Hepatocyte (in vitro differentiated cells): ENCODE measurements at regions not wholly inside any gene's neighbourhood (a gene's known extent, or its start where the extent isn't known, plus 50 kb on each side); places are given as distances from the start of the nearest gene placed in this dataset.

ENCODE experiments used
- DNase-seq: peaks from one replicate; pipeline ENCODE4 v3.0.0-alpha.2; 2016; ENCODE audit warnings: low spot score
- H2AFZ ChIP-seq: fragments of 200-600 bp; sonication (generic); 2 replicates; pipeline ENCODE4 v1.6.0; 2016; ENCODE audit warnings: antibody characterized with exemption, mild to moderate bottlenecking
- H3K27ac ChIP-seq: fragments of 200-600 bp; sonication (generic); 2 replicates; pipeline ENCODE4 v1.5.1; 2016; ENCODE audit warnings: mild to moderate bottlenecking
- H3K27me3 ChIP-seq: fragments of 200-600 bp; sonication (generic); 2 replicates; pipeline ENCODE4 v1.6.1; 2016
- H3K36me3 ChIP-seq: fragments of 200-600 bp; sonication (generic); replicated peaks from 2 replicates; pipeline ENCODE4 v1.5.1; 2016; ENCODE audit warnings: low read depth; ENCODE audit not compliant: insufficient read depth
- H3K4me1 ChIP-seq: fragments of 200-600 bp; sonication (generic); 2 replicates; pipeline ENCODE4 v1.5.1; 2016; ENCODE audit warnings: mild to moderate bottlenecking, moderate library complexity; ENCODE audit not compliant: insufficient read depth
- H3K4me2 ChIP-seq: fragments of 200-600 bp; sonication (generic); 2 replicates; pipeline ENCODE4 v1.6.0; 2016
- H3K4me3 ChIP-seq: fragments of 200-600 bp; sonication (generic); 2 replicates; pipeline ENCODE4 v1.5.1; 2016; ENCODE audit warnings: mild to moderate bottlenecking
- H3K79me2 ChIP-seq: fragments of 200-600 bp; sonication (generic); 2 replicates; pipeline ENCODE4 v1.6.0; 2017; ENCODE audit warnings: mild to moderate bottlenecking
- H3K9me2 ChIP-seq: fragments of 200-600 bp; sonication (generic); replicated peaks from 2 replicates; pipeline ENCODE4 v1.6.0; 2017; ENCODE audit warnings: mild to moderate bottlenecking; ENCODE audit not compliant: insufficient read depth
- H3K9me3 ChIP-seq: fragments of 200-600 bp; sonication (generic); 2 replicates; pipeline ENCODE4 v1.5.1; 2016; ENCODE audit warnings: low read depth, mild to moderate bottlenecking
- H4K20me1 ChIP-seq: fragments of 200-600 bp; sonication (generic); 2 replicates; pipeline ENCODE4 v1.6.0; 2016; ENCODE audit warnings: mild to moderate bottlenecking; ENCODE audit not compliant: insufficient read depth, poor library complexity, severe bottlenecking
- CTCF ChIP-seq: fragments of 200-600 bp; sonication (generic); IDR thresholded peaks from 2 replicates; pipeline ENCODE4 v1.5.1; 2016; ENCODE audit warnings: antibody characterized with exemption, mild to moderate bottlenecking; ENCODE audit not compliant: poor library complexity
- EZH2 ChIP-seq: fragments of 200-600 bp; sonication (generic); IDR thresholded peaks from 2 replicates; pipeline ENCODE4 v1.6.1; 2016; ENCODE audit warnings: antibody characterized with exemption, mild to moderate bottlenecking, borderline replicate concordance
- EZH2phosphoT487 ChIP-seq: fragments of 200-600 bp; sonication (generic); IDR thresholded peaks from one replicate; pipeline ENCODE4 v1.6.1; 2018; ENCODE audit warnings: antibody characterized with exemption, mild to moderate bottlenecking, low read depth, moderate library complexity; ENCODE audit not compliant: unreplicated experiment, severe bottlenecking
- WGBS: methylation state at CpG from one replicate; pipeline ENCODE4 v1.1.6; 2016; ENCODE audit warnings: low lambda C conversion rate; ENCODE audit errors: missing lambda C conversion rate; 5-methylcytosine and 5-hydroxymethylcytosine counted together

GRCh38 chr2:40646642-40647041, 194.8 kb upstream of the SLC8A1 start:
- Histone ChIP-seq H3K36me3 (no peaks in the 10 kb centered on the region), H2AFZ (no peak overlapping the region), H3K4me3 (no peak overlapping the region), H3K4me2 (no peak overlapping the region), H3K9me3 (no peaks in the 10 kb centered on the region), H3K4me1 (no peaks in the 10 kb centered on the region), H3K27ac (no peak overlapping the region), H4K20me1 (no peaks in the 10 kb centered on the region), H3K27me3 (no peaks in the 10 kb centered on the region), H3K9me2 (no peaks in the 10 kb centered on the region), H3K79me2 (no peaks in the 10 kb centered on the region)
- DNase-seq: no peak
- no peak for TF ChIP-seq EZH2phosphoT487
- no peak for TF ChIP-seq CTCF
- no peak for TF ChIP-seq EZH2
- WGBS: 85% methylated on average over 2 of the region's 2 CpGs

- Histone ChIP-seq H3K79me2 (no peaks in the 10 kb centered on the region), H3K4me1 (no peaks in the 10 kb centered on the region), H3K27ac (no peak overlapping the region), H3K4me2 (no peak overlapping the region), H3K36me3 (no peaks in the 10 kb centered on the region), H3K9me3 (no peaks in the 10 kb centered on the region), H4K20me1 (no peaks in the 10 kb centered on the region), H3K27me3 (no peaks in the 10 kb centered on the region), H3K9me2 (no peaks in the 10 kb centered on the region), H3K4me3 (no peak overlapping the region), H2AFZ (no peak overlapping the region)
- 88% methylated on average over 5 of the region's 5 CpGs for WGBS
- no peak for DNase-seq
- TF ChIP-seq CTCF: no peak
- TF ChIP-seq EZH2: no peak
- TF ChIP-seq EZH2phosphoT487: no peak
Observed at GRCh38 chr2:40652155-40652554, 200.3 kb upstream of the SLC8A1 start.

- DNase-seq: no peak
- Histone ChIP-seq H2AFZ (no peak overlapping the region), H3K4me3 (no peak overlapping the region), H3K9me2 (no peaks in the 10 kb centered on the region), H4K20me1 (no peaks in the 10 kb centered on the region), H3K27me3 (no peaks in the 10 kb centered on the region), H3K4me1 (no peaks in the 10 kb centered on the region), H3K9me3 (no peaks in the 10 kb centered on the region), H3K4me2 (no peak overlapping the region), H3K36me3 (no peaks in the 10 kb centered on the region), H3K79me2 (no peaks in the 10 kb centered on the region), H3K27ac (no peak overlapping the region)
- TF ChIP-seq CTCF (no peak), EZH2phosphoT487 (no peak), EZH2 (no peak)
- 79% methylated on average over 3 of the region's 3 CpGs for WGBS
Observed at GRCh38 chr2:40653829-40654228, 201.9 kb upstream of the SLC8A1 start.

- Histone ChIP-seq H3K9me2 (no peaks in the 10 kb centered on the region), H3K4me2 (no peak overlapping the region), H3K27me3 (no peaks in the 10 kb centered on the region), H3K4me1 (no peaks in the 10 kb centered on the region), H3K4me3 (no peak overlapping the region), H3K27ac (no peak overlapping the region), H3K79me2 (no peaks in the 10 kb centered on the region), H4K20me1 (no peaks in the 10 kb centered on the region), H3K9me3 (no peaks in the 10 kb centered on the region), H2AFZ (no peak overlapping the region), H3K36me3 (no peaks in the 10 kb centered on the region)
- WGBS: 52% methylated on average over 1 of the region's 1 CpG
- TF ChIP-seq CTCF: no peak
- TF ChIP-seq EZH2phosphoT487: no peak
- TF ChIP-seq EZH2: no peak
- DNase-seq: no peak
Observed at GRCh38 chr2:40654346-40654745, 202.5 kb upstream of the SLC8A1 start.
